SU-DHL-6 (cell line): ENCODE measurements at regions not wholly inside any gene's neighbourhood (a gene's known extent, or its start where the extent isn't known, plus 50 kb on each side); places are given as distances from the start of the nearest gene placed in this dataset.

Experiments
- H2AFZ ChIP-seq: fragments of 200-600 bp; sonication (generic); 2 replicates; pipeline ENCODE4 v1.6.1; 2014; ENCODE audit warnings: low read depth, mild to moderate bottlenecking, moderate library complexity, mixed read lengths, antibody characterized with exemption, low read length; ENCODE audit not compliant: severe bottlenecking
- H3F3A ChIP-seq: fragments of 200-600 bp; shearing (Covaris generic); 2 replicates; pipeline ENCODE4 v1.6.0; 2016; ENCODE audit warnings: antibody characterized with exemption, mild to moderate bottlenecking; ENCODE audit not compliant: insufficient read depth
- H3K27ac ChIP-seq: fragments of 200-600 bp; sonication (generic); 2 replicates; pipeline ENCODE4 v1.5.1; 2016; ENCODE audit warnings: low read depth, mild to moderate bottlenecking, low read length, moderate library complexity, mixed read lengths
- H3K27me3 ChIP-seq: fragments of 200-600 bp; sonication (generic), shearing (Covaris generic); 2 replicates; pipeline ENCODE4 v1.6.0; 2014; ENCODE audit warnings: mild to moderate bottlenecking, low read length
- H3K36me3 ChIP-seq: fragments of 200-600 bp; sonication (generic); 2 replicates; pipeline ENCODE4 v1.6.1; 2014; ENCODE audit warnings: mild to moderate bottlenecking, low read length, mixed read lengths
- H3K4me2 ChIP-seq: fragments of 300-600, 200-600 bp; shearing (Covaris generic), sonication (generic); 2 replicates; pipeline ENCODE4 v1.6.0; 2014; ENCODE audit warnings: low read length, low read depth, mild to moderate bottlenecking; ENCODE audit not compliant: poor library complexity, severe bottlenecking
- H3K4me3 ChIP-seq: fragments of 200-600 bp; sonication (generic); 2 replicates; pipeline ENCODE4 v1.5.1; 2014; ENCODE audit warnings: antibody characterized with exemption, low read length, mild to moderate bottlenecking, mixed read lengths; ENCODE audit not compliant: insufficient read depth, poor library complexity, severe bottlenecking
- H3K79me2 ChIP-seq: fragments of 200-600 bp; sonication (generic); 2 replicates; pipeline ENCODE4 v1.6.1; 2014; ENCODE audit warnings: mild to moderate bottlenecking, low read length, moderate library complexity; ENCODE audit not compliant: insufficient read depth
- H3K9ac ChIP-seq: fragments of 200-600 bp; sonication (generic); 2 replicates; pipeline ENCODE4 v1.7.0; 2014; ENCODE audit warnings: mild to moderate bottlenecking, low read length
- H3K9me2 ChIP-seq: fragments of 200-600 bp; sonication (generic); replicated peaks from 2 replicates; pipeline ENCODE4 v1.6.1; 2014; ENCODE audit warnings: low read length; ENCODE audit not compliant: insufficient read depth
- H3K9me3 ChIP-seq: fragments of 200-600 bp; sonication (generic); 2 replicates; pipeline ENCODE4 v1.6.1; 2014; ENCODE audit warnings: low read length, mixed read lengths; ENCODE audit not compliant: insufficient read depth
- H4K20me1 ChIP-seq: fragments of 200-600 bp; sonication (generic); 2 replicates; pipeline ENCODE4 v1.6.1; 2014; ENCODE audit warnings: low read depth, mild to moderate bottlenecking, antibody characterized with exemption, low read length, moderate library complexity, mixed read lengths
- CTCF ChIP-seq: fragments of 200-600 bp; sonication (generic); IDR thresholded peaks from one replicate; pipeline ENCODE4 v1.5.1; 2017; ENCODE audit warnings: antibody characterized with exemption, mild to moderate bottlenecking, low read length, moderate library complexity; ENCODE audit not compliant: insufficient read depth, poor library complexity, severe bottlenecking
- EZH2phosphoT487 ChIP-seq: fragments of 200-600 bp; sonication (generic), shearing (Covaris generic); conservative IDR thresholded peaks from 2 replicates; pipeline ENCODE4 v1.6.1; 2018; ENCODE audit warnings: mild to moderate bottlenecking, antibody characterized with exemption, low read length, moderate library complexity, mixed read lengths

- peak overlapping the region; percentile 99 for H3K27ac ChIP-seq
- H2AFZ ChIP-seq, result no peak overlapping the region
- H4K20me1 ChIP-seq, result no peaks in the 10 kb centered on the region
- H3K4me3 ChIP-seq, result no peak overlapping the region
- no peak for TF ChIP-seq EZH2phosphoT487
- TF ChIP-seq CTCF, result no peak
- H3K9me3 ChIP-seq, result no peaks in the 10 kb centered on the region
- peak overlapping the region; percentile 58 for H3K9ac ChIP-seq
- H3K79me2 ChIP-seq, result peaks cover 2% of the 10 kb centered on the region
- no peaks in the 10 kb centered on the region for H3K9me2 ChIP-seq
- peaks cover 26% of the 10 kb centered on the region for H3K36me3 ChIP-seq
- H3F3A ChIP-seq, result peaks cover 53% of the 10 kb centered on the region
- H3K4me2 ChIP-seq, result peak overlapping the region; percentile 48
- no peaks in the 10 kb centered on the region for H3K27me3 ChIP-seq
Observed at GRCh38 chr11:59267196-59267595, 54.5 kb upstream of the MPEG1 start.

DNA sequence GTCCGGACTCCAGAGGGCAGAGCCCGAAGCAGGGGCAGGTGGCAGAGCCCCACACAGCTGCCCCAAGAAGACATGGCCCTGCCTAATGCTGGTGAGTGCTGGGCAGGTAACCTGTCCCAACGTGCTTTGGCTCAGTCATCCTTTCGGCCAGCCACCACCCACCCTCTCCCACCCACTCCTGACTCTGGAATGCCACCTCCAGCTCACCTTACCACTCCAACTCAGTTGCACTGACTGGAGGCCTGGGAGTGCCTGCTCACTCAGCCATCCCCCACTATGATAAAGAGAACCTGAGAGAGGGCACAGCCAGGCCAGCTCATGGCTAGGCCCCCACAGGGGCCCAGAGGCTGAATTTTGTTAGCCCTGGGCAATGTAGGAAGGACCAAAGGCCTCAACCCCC lies 53.8 kb upstream of the MPEG1 start:
- TF ChIP-seq EZH2phosphoT487, result no peak
- TF ChIP-seq CTCF, result no peak
- Histone ChIP-seq H3K27me3 (no peaks in the 10 kb centered on the region), H3K4me3 (no peak overlapping the region), H3K9me2 (no peaks in the 10 kb centered on the region), H3K9me3 (no peaks in the 10 kb centered on the region), H4K20me1 (no peaks in the 10 kb centered on the region), H3K9ac (peak overlapping the region; percentile 58), H3K79me2 (no peaks in the 10 kb centered on the region), H3K4me2 (peak overlapping the region; percentile 48), H2AFZ (no peak overlapping the region), H3F3A (peaks cover 46% of the 10 kb centered on the region), H3K36me3 (peaks cover 26% of the 10 kb centered on the region), H3K27ac (peak overlapping the region; percentile 99)

- no peaks in the 10 kb centered on the region for H3K27me3 ChIP-seq
- peak overlapping the region; percentile 58 for H3K9ac ChIP-seq
- H3K9me2 ChIP-seq, result no peaks in the 10 kb centered on the region
- H4K20me1 ChIP-seq, result no peaks in the 10 kb centered on the region
- peaks cover 39% of the 10 kb centered on the region for H3F3A ChIP-seq
- no peak overlapping the region for H3K4me2 ChIP-seq
- H3K36me3 ChIP-seq, result peaks cover 26% of the 10 kb centered on the region
- no peaks in the 10 kb centered on the region for H3K9me3 ChIP-seq
- H2AFZ ChIP-seq, result no peak overlapping the region
- H3K79me2 ChIP-seq, result no peaks in the 10 kb centered on the region
- H3K4me3 ChIP-seq, result no peak overlapping the region
- peak overlapping the region; percentile 99 for H3K27ac ChIP-seq
- TF ChIP-seq CTCF (no peak), EZH2phosphoT487 (no peak)
Observed at GRCh38 chr11:59265735-59266134, 53.0 kb upstream of the MPEG1 start.
